IMR-90 (cell line): ENCODE measurements at regions not wholly inside any gene's neighbourhood (a gene's known extent, or its start where the extent isn't known, plus 50 kb on each side); places are given as distances from the start of the nearest gene placed in this dataset.

Experiments used
- ATAC-seq: fragments of 200-7000 bp; cut with Tn5 transposase; 2 replicates; pipeline ENCODE4 v1.9.1; 2020; ENCODE audit warnings: low read depth, mild to moderate bottlenecking, moderate library complexity
- BruUV-seq: library from RNA; stranded (reverse); fragments of 400-500 nt; replicated peaks from 2 replicates; lab custom pipeline; 2021; lab: Mats Ljungman, UMichigan
- CTCF ChIA-PET: fragments of 300-600 bp; formaldehyde crosslinking; extraction: SDS; loops from one replicate; lab custom pipeline; 2021; ENCODE audit warnings: antibody characterized with exemption; lab: Yijun Ruan, JAX
- POLR2A ChIA-PET: fragments of 300-600 bp; sonication (Branson Sonifier 250); formaldehyde crosslinking; loops from one replicate; lab custom pipeline; 2022; ENCODE audit warnings: antibody characterized with exemption; ENCODE audit not compliant: unreplicated experiment; lab: Charles Lee
- DNase-seq: peaks from one replicate; pipeline ENCODE4 v3.0.0; 2013
- H2AFZ ChIP-seq: replicated peaks from 2 replicates; pipeline ENCODE3; 2013; ENCODE audit warnings: low read length, mild to moderate bottlenecking; ENCODE audit not compliant: poor library complexity
- H2AK5ac ChIP-seq: 2 replicates; pipeline ENCODE4 v1.6.1; 2013; ENCODE audit warnings: low read depth, low read length, inconsistent platforms
- H2AK9ac ChIP-seq: replicated peaks from 2 replicates; pipeline ENCODE3; 2013; ENCODE audit warnings: mild to moderate bottlenecking, low read depth, low read length, moderate library complexity; ENCODE audit not compliant: poor library complexity
- H2BK120ac ChIP-seq: 2 replicates; pipeline ENCODE4 v1.6.1; 2013; ENCODE audit warnings: low read depth, low read length, inconsistent platforms
- H2BK15ac ChIP-seq: 3 replicates; pipeline ENCODE4 v1.6.1; 2013; ENCODE audit warnings: low read depth, low read length, inconsistent platforms
- H2BK20ac ChIP-seq: 2 replicates; pipeline ENCODE4 v1.6.1; 2013; ENCODE audit warnings: low read depth, mild to moderate bottlenecking, inconsistent platforms, low read length, moderate library complexity
- H2BK5ac ChIP-seq: 2 replicates; pipeline ENCODE4 v1.6.1; 2013; ENCODE audit warnings: mild to moderate bottlenecking, low read depth, low read length, inconsistent platforms; ENCODE audit not compliant: poor library complexity, severe bottlenecking
- H3K14ac ChIP-seq: replicated peaks from 2 replicates; pipeline ENCODE4 v1.6.1; 2013; ENCODE audit warnings: low read depth, low read length, inconsistent platforms
- H3K18ac ChIP-seq: 2 replicates; pipeline ENCODE4 v1.6.1; 2013; ENCODE audit warnings: low read depth, low read length, control low read depth
- H3K23ac ChIP-seq: 2 replicates; pipeline ENCODE4 v1.6.1; 2013; ENCODE audit warnings: low read depth, low read length, inconsistent platforms
- H3K27ac ChIP-seq: 2 replicates; pipeline ENCODE4 v1.5.1; 2013; ENCODE audit warnings: mild to moderate bottlenecking, control low read depth, low read length; ENCODE audit not compliant: insufficient read depth
- H3K27me3 ChIP-seq: 2 replicates; pipeline ENCODE4 v1.6.1; 2013; ENCODE audit warnings: low read length; ENCODE audit not compliant: control insufficient read depth, insufficient read depth
- H3K36me3 ChIP-seq: 2 replicates; pipeline ENCODE4 v1.6.1; 2013; ENCODE audit warnings: low read length, mixed read lengths; ENCODE audit not compliant: control insufficient read depth, insufficient read depth
- H3K4ac ChIP-seq: 2 replicates; pipeline ENCODE4 v1.6.1; 2013; ENCODE audit warnings: low read depth, low read length, inconsistent platforms
- H3K4me1 ChIP-seq: 2 replicates; pipeline ENCODE4 v1.6.1; 2013; ENCODE audit warnings: low read length, mixed read lengths; ENCODE audit not compliant: control insufficient read depth, insufficient read depth
- H3K4me2 ChIP-seq: 2 replicates; pipeline ENCODE4 v1.6.1; 2013; ENCODE audit warnings: low read depth, mild to moderate bottlenecking, control low read depth, low read length, moderate library complexity
- H3K4me3 ChIP-seq: 2 replicates; pipeline ENCODE4 v1.5.1; 2013; ENCODE audit warnings: low read depth, mild to moderate bottlenecking, control low read depth, low read length, moderate library complexity; ENCODE audit not compliant: insufficient read depth
- H3K56ac ChIP-seq: 2 replicates; pipeline ENCODE4 v1.6.1; 2013; ENCODE audit warnings: low read length, inconsistent platforms; ENCODE audit not compliant: insufficient read depth; ENCODE audit errors: extremely low read depth
- H3K79me1 ChIP-seq, 2 experiments: 2 replicates each; pipeline ENCODE4 v1.6.1; 2013; ENCODE audit warnings: low read length in 2 of 2, inconsistent platforms in 1 of 2, low read depth in 1 of 2
- H3K9ac ChIP-seq: 2 replicates; pipeline ENCODE4 v1.6.1; 2013; ENCODE audit warnings: low read depth, low read length, control low read depth
- H3K9me1 ChIP-seq: 2 replicates; pipeline ENCODE4 v1.6.1; 2013; ENCODE audit warnings: low read length, inconsistent platforms; ENCODE audit not compliant: insufficient read depth
- H3K9me3 ChIP-seq: 2 replicates; pipeline ENCODE4 v1.6.1; 2013; ENCODE audit warnings: low read length; ENCODE audit not compliant: control insufficient read depth, insufficient read depth
- H4K20me1 ChIP-seq: 2 replicates; pipeline ENCODE4 v1.6.1; 2013; ENCODE audit warnings: low read length, inconsistent platforms; ENCODE audit not compliant: insufficient read depth
- H4K5ac ChIP-seq: 2 replicates; pipeline ENCODE4 v1.6.1; 2013; ENCODE audit warnings: mild to moderate bottlenecking, low read depth, low read length, control low read depth
- H4K8ac ChIP-seq, 2 experiments: 2 replicates each; pipeline ENCODE4 v1.6.1; 2013; ENCODE audit warnings: low read depth in 2 of 2, low read length in 2 of 2, control low read depth in 1 of 2, inconsistent platforms in 1 of 2
- H4K91ac ChIP-seq: 2 replicates; pipeline ENCODE4 v1.6.1; 2013; ENCODE audit warnings: low read depth, low read length, inconsistent platforms; ENCODE audit not compliant: insufficient read depth
- BHLHE40 ChIP-seq: fragments of 150-350 bp; IDR thresholded peaks from 2 replicates; pipeline ENCODE4 v1.6.1; 2016; ENCODE audit warnings: mild to moderate bottlenecking, low read depth, low read length
- CEBPB ChIP-seq: IDR thresholded peaks from 2 replicates; pipeline ENCODE4 v1.6.1; 2012; ENCODE audit warnings: low read depth, low read length, improper control_type of control experiment
- CHD1 ChIP-seq: IDR thresholded peaks from 2 replicates; pipeline ENCODE4 v1.6.1; 2012; ENCODE audit warnings: low read depth, low read length, improper control_type of control experiment
- FOS ChIP-seq: fragments of 150-350 bp; IDR thresholded peaks from 2 replicates; pipeline ENCODE4 v1.6.1; 2016; ENCODE audit warnings: low read depth, low read length
- MAFK ChIP-seq: IDR thresholded peaks from 2 replicates; pipeline ENCODE4 v1.6.1; 2012; ENCODE audit warnings: low read depth, low read length, improper control_type of control experiment
- MAZ ChIP-seq: IDR thresholded peaks from 2 replicates; pipeline ENCODE4 v1.6.1; 2012; ENCODE audit warnings: low read depth, mild to moderate bottlenecking, low read length, improper control_type of control experiment, moderate library complexity, borderline replicate concordance
- MXI1 ChIP-seq: IDR thresholded peaks from 2 replicates; pipeline ENCODE4 v1.6.1; 2012; ENCODE audit warnings: low read depth, mild to moderate bottlenecking, low read length, moderate library complexity, borderline replicate concordance
- NFE2L2 ChIP-seq: fragments of 150-350 bp; IDR thresholded peaks from 2 replicates; pipeline ENCODE4 v1.6.1; 2016; ENCODE audit warnings: low read depth, mild to moderate bottlenecking, low read length
- POLR2A ChIP-seq: IDR thresholded peaks from 2 replicates; pipeline ENCODE4 v1.6.1; 2012; ENCODE audit warnings: mild to moderate bottlenecking, low read depth, low read length
- RAD21 ChIP-seq: IDR thresholded peaks from 2 replicates; pipeline ENCODE4 v1.6.1; 2012; ENCODE audit warnings: low read length, improper control_type of control experiment
- RCOR1 ChIP-seq: IDR thresholded peaks from 2 replicates; pipeline ENCODE4 v1.6.1; 2012; ENCODE audit warnings: mild to moderate bottlenecking, low read length, improper control_type of control experiment; ENCODE audit not compliant: insufficient replicate concordance
- RFX5 ChIP-seq: IDR thresholded peaks from 2 replicates; pipeline ENCODE4 v1.8.0; 2012; ENCODE audit warnings: low read depth, mild to moderate bottlenecking, low read length, moderate library complexity
- SMC3 ChIP-seq: fragments of 150-350 bp; IDR thresholded peaks from 2 replicates; pipeline ENCODE4 v1.6.1; 2016; ENCODE audit warnings: low read depth, mild to moderate bottlenecking, antibody characterized with exemption, low read length, moderate library complexity
- WGBS, 2 experiments: methylation state at CpG; one replicate each; pipeline versions ENCODE4 v1.1.5 to v1.1.7; 2013; ENCODE audit warnings: missing lambda C conversion rate in 2 of 2; ENCODE audit not compliant: insufficient read length in 1 of 2; ENCODE audit errors: extremely low coverage in 2 of 2; 5-methylcytosine and 5-hydroxymethylcytosine counted together
- dilution Hi-C: fragments of 300-500 bp; cut with HindIII; formaldehyde crosslinking; loops from one replicate; pipeline ENCODE4 v1.14.3; 2018; ENCODE audit warnings: low sequenced_read_pairs; ENCODE audit not compliant: unreplicated experiment
- in situ Hi-C: fragments of 300-500 bp; cut with MboI; formaldehyde crosslinking; loops from 3 replicates; pipeline ENCODE4 v1.14.3; 2019; ENCODE audit warnings: low sequenced_read_pairs, inconsistent platforms, mixed read lengths
- intact Hi-C: fragments of 100-400 bp; cut with micrococcal nuclease; formaldehyde crosslinking; loops from 2 replicates; pipeline ENCODE4 v1.10.0; 2022
- TF ChIP-seq, protein P1 (sequence below): conservative IDR thresholded peaks from 2 replicates; pipeline ENCODE4 v1.5.1; 2012; ENCODE audit warnings: mild to moderate bottlenecking, low read depth, low read length, improper control_type of control experiment
- TF ChIP-seq, protein P2 (sequence below): fragments of 150-350 bp; IDR thresholded peaks from 2 replicates; pipeline ENCODE4 v1.6.1; 2016; ENCODE audit warnings: low read depth, mild to moderate bottlenecking, low read length, moderate library complexity, borderline replicate concordance
- TF ChIP-seq, protein P3 (sequence below): fragments of 150-350 bp; IDR thresholded peaks from 2 replicates; pipeline ENCODE4 v1.6.1; 2017; ENCODE audit warnings: mild to moderate bottlenecking, antibody characterized with exemption, low read length, low read depth

DNA sequence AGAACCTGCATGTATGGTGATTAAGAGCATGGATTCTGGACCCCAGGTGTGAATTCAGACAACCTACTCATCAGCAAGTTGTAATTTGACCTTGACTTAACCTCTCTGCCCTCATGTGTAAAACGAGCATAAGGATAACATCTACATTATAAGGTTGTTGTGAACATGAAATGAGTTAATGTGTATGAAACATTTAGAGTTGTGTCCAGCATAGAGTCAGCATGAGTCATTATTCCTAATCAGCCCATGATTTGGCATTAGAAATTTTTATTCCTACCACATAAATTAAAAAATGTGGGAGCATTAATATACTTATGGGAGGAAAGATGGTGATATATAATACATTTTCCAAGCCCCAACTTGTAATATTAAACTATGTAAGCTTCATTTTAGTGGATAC lies 95.9 kb upstream of the DDHD1 start:
- H3K27ac ChIP-seq: no peak overlapping the region
- H3K79me1 ChIP-seq: no peaks in the 10 kb centered on the region
- no peak overlapping the region for H3K4me2 ChIP-seq
- dilution Hi-C loops (no loop called here), intact Hi-C loops (no loop called here), in situ Hi-C loops (no loop called here)
- BruUV-seq: no TSS peak
- H3K4me3 ChIP-seq: no peak overlapping the region
- H3K36me3 ChIP-seq: no peaks in the 10 kb centered on the region
- H3K18ac ChIP-seq: no peak overlapping the region
- H3K9ac ChIP-seq: no peak overlapping the region
- no peak overlapping the region for H2BK120ac ChIP-seq
- H4K20me1 ChIP-seq: no peaks in the 10 kb centered on the region
- no peak overlapping the region for H2AFZ ChIP-seq
- H3K14ac ChIP-seq: no peak overlapping the region
- no peak overlapping the region for H4K5ac ChIP-seq
- no peaks in the 10 kb centered on the region for H3K4me1 ChIP-seq
- no peak overlapping the region for H4K91ac ChIP-seq
- H3K9me3 ChIP-seq: no peaks in the 10 kb centered on the region
- peak; percentile 13 for DNase-seq
- no peak overlapping the region for H2BK5ac ChIP-seq
- no peak overlapping the region for H3K23ac ChIP-seq
- H2BK20ac ChIP-seq: no peak overlapping the region
- ChIA-PET POLR2A (no interaction called here), CTCF (no interaction called here)
- H3K27me3 ChIP-seq: peaks cover 7% of the 10 kb centered on the region
- no peaks in the 10 kb centered on the region for H3K9me1 ChIP-seq
- TF ChIP-seq MXI1 (no peak), BHLHE40 (no peak), POLR2A (no peak), CEBPB (no peak), RCOR1 (no peak), MAFK (no peak), SMC3 (no peak), MAZ (no peak), RAD21 (no peak), FOS (no peak), NFE2L2 (no peak), RFX5 (no peak), CHD1 (no peak)
- TF ChIP-seq, protein P1, sequence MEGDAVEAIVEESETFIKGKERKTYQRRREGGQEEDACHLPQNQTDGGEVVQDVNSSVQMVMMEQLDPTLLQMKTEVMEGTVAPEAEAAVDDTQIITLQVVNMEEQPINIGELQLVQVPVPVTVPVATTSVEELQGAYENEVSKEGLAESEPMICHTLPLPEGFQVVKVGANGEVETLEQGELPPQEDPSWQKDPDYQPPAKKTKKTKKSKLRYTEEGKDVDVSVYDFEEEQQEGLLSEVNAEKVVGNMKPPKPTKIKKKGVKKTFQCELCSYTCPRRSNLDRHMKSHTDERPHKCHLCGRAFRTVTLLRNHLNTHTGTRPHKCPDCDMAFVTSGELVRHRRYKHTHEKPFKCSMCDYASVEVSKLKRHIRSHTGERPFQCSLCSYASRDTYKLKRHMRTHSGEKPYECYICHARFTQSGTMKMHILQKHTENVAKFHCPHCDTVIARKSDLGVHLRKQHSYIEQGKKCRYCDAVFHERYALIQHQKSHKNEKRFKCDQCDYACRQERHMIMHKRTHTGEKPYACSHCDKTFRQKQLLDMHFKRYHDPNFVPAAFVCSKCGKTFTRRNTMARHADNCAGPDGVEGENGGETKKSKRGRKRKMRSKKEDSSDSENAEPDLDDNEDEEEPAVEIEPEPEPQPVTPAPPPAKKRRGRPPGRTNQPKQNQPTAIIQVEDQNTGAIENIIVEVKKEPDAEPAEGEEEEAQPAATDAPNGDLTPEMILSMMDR: no peak
- TF ChIP-seq, protein P2, sequence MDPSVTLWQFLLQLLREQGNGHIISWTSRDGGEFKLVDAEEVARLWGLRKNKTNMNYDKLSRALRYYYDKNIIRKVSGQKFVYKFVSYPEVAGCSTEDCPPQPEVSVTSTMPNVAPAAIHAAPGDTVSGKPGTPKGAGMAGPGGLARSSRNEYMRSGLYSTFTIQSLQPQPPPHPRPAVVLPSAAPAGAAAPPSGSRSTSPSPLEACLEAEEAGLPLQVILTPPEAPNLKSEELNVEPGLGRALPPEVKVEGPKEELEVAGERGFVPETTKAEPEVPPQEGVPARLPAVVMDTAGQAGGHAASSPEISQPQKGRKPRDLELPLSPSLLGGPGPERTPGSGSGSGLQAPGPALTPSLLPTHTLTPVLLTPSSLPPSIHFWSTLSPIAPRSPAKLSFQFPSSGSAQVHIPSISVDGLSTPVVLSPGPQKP: no peak
- TF ChIP-seq, protein P3, sequence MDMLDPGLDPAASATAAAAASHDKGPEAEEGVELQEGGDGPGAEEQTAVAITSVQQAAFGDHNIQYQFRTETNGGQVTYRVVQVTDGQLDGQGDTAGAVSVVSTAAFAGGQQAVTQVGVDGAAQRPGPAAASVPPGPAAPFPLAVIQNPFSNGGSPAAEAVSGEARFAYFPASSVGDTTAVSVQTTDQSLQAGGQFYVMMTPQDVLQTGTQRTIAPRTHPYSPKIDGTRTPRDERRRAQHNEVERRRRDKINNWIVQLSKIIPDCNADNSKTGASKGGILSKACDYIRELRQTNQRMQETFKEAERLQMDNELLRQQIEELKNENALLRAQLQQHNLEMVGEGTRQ: no peak
- no CpG with 5 or more reads among the region's 1 CpG for WGBS, 2 experiments
- no peak for ATAC-seq
- H2AK5ac ChIP-seq: no peak overlapping the region
- H2BK15ac ChIP-seq: no peak overlapping the region
- H3K4ac ChIP-seq: no peak overlapping the region
- no peak overlapping the region for H4K8ac ChIP-seq
- no peak overlapping the region for H2AK9ac ChIP-seq
- no peak overlapping the region for H3K56ac ChIP-seq
